PFSK-1 (cell line): ENCODE measurements at regions not wholly inside any gene's neighbourhood (a gene's known extent, or its start where the extent isn't known, plus 50 kb on each side); places are given as distances from the start of the nearest gene placed in this dataset.

Experiments
- FOXP2 ChIP-seq: optimal IDR thresholded peaks from 2 replicates; pipeline ENCODE3; 2011; ENCODE audit warnings: borderline replicate concordance, control low read depth, inconsistent platforms; ENCODE audit not compliant: insufficient read depth; ENCODE audit errors: extremely low read length, extremely low read depth
- POLR2AphosphoS5 ChIP-seq: IDR thresholded peaks from 2 replicates; pipeline ENCODE4 v1.6.1; 2012; ENCODE audit warnings: low read depth, mild to moderate bottlenecking, control low read depth, low read length, moderate library complexity
- SIN3A ChIP-seq: IDR thresholded peaks from 2 replicates; pipeline ENCODE4 v1.6.1; 2012; ENCODE audit warnings: mild to moderate bottlenecking, low read length, moderate library complexity, borderline replicate concordance; ENCODE audit not compliant: insufficient read depth
- TAF1 ChIP-seq: IDR thresholded peaks from 2 replicates; pipeline ENCODE4 v1.6.1; 2012; ENCODE audit warnings: low read length, control low read depth, borderline replicate concordance; ENCODE audit not compliant: insufficient read depth
- TF ChIP-seq, protein P1 (sequence below), 2 experiments: IDR thresholded peaks; 2 replicates each; pipeline versions ENCODE4 v1.6.1 to v1.8.0; 2011 to 2012; ENCODE audit warnings: low read depth in 2 of 2, low read length in 2 of 2, control low read depth in 1 of 2, inconsistent platforms in 1 of 2, mild to moderate bottlenecking in 1 of 2, moderate library complexity in 1 of 2; ENCODE audit not compliant: insufficient read depth in 1 of 2

DNA sequence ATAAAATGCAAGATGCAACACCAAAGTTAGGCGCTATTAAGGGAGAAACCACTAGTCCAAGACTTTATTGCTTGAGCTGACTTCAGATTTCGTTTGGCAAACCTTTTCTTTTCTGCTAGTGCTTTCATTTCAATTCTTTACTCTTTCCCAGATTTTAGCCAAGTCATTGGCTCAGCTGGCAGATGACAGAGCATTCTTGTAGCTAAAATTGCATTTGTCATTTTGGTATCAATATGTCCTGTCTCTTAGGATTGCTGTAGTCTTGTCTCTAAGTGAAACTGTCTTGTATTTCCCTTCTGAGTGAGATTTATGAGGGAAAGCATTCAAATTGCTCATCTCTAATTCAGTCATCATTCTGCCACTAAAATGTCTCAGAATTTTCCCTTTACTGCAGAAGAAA lies 335.1 kb downstream of the METTL4 start:
- TF ChIP-seq FOXP2 (no peak), TAF1 (no peak), POLR2AphosphoS5 (no peak), SIN3A (no peak)
- TF ChIP-seq, protein P1, sequence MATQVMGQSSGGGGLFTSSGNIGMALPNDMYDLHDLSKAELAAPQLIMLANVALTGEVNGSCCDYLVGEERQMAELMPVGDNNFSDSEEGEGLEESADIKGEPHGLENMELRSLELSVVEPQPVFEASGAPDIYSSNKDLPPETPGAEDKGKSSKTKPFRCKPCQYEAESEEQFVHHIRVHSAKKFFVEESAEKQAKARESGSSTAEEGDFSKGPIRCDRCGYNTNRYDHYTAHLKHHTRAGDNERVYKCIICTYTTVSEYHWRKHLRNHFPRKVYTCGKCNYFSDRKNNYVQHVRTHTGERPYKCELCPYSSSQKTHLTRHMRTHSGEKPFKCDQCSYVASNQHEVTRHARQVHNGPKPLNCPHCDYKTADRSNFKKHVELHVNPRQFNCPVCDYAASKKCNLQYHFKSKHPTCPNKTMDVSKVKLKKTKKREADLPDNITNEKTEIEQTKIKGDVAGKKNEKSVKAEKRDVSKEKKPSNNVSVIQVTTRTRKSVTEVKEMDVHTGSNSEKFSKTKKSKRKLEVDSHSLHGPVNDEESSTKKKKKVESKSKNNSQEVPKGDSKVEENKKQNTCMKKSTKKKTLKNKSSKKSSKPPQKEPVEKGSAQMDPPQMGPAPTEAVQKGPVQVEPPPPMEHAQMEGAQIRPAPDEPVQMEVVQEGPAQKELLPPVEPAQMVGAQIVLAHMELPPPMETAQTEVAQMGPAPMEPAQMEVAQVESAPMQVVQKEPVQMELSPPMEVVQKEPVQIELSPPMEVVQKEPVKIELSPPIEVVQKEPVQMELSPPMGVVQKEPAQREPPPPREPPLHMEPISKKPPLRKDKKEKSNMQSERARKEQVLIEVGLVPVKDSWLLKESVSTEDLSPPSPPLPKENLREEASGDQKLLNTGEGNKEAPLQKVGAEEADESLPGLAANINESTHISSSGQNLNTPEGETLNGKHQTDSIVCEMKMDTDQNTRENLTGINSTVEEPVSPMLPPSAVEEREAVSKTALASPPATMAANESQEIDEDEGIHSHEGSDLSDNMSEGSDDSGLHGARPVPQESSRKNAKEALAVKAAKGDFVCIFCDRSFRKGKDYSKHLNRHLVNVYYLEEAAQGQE (IDR thresholded peaks at IDR 0.05; ENCODE audit: insufficient read depth in 1 of 2, low read depth in 2 of 2, low read length in 2 of 2), result no peak

DNA sequence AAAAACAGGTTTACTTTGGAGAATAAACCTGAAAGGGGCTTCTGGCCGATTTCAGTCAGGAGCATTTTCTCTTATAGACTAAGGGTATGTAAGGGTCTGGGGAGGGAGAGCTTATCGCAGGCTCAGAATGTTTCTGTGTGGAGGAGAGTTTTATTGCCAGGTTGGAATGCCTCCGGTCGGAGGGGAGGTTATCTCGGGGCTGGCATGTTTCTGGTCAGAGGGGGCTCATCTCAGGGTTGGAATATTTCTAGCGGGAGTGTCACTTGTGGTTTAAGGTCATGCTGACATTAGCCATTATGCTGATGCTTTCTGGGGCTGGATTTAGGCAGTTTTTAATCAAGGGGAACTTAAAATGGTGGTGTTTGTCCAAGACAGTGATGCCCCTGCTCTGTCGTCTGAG lies 333.6 kb downstream of the METTL4 start:
- TF ChIP-seq, protein P1 (IDR thresholded peaks at IDR 0.05; ENCODE audit: insufficient read depth in 1 of 2, low read depth in 2 of 2, low read length in 2 of 2), result no peak
- TF ChIP-seq POLR2AphosphoS5 (no peak), FOXP2 (no peak), SIN3A (no peak), TAF1 (no peak)

DNA sequence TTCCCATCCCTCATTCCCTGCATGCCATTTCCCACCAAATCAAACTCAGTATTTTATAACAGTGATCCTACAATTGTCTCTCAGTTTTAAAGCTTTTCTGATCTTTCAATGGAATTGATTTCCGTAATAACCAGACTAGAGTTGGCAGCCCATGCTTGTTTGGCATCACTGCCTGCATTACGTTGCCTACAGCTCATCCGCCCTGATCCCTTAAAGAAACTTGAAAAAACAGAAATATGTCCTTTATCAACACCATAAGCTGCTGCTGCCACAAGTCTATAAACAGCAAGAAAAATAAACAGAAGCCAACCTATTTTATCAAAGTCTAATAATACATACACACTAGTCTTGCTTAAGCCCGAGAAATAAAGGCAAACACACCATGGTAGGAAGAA lies 331.0 kb downstream of the METTL4 start:
- TF ChIP-seq POLR2AphosphoS5, result no peak
- no peak for TF ChIP-seq FOXP2
- TF ChIP-seq SIN3A, result no peak
- TF ChIP-seq, protein P1 (IDR thresholded peaks at IDR 0.05; ENCODE audit: insufficient read depth in 1 of 2, low read depth in 2 of 2, low read length in 2 of 2), result no peak
- no peak for TF ChIP-seq TAF1

DNA sequence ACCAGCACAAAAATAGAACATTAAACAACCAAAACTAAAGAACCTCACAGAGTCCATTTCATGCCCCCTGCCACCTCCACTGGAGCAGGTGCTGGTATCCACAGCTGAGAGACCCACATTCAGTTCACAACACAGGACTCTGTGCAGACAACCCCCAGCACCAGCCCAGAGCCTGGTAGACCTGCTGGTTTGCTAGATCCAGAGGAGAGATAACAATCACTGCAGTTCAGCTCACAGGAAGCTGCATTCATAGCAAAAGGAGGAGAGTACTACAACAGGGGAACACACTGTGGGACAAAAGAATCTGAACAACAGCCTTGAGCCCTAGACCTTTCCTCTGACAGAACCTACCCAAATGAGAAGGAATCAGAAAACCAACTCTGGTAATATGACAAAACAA lies 326.7 kb downstream of the METTL4 start:
- TF ChIP-seq, protein P1 (IDR thresholded peaks at IDR 0.05; ENCODE audit: insufficient read depth in 1 of 2, low read depth in 2 of 2, low read length in 2 of 2), result no peak
- TF ChIP-seq POLR2AphosphoS5, result no peak
- no peak for TF ChIP-seq SIN3A
- no peak for TF ChIP-seq TAF1
- TF ChIP-seq FOXP2, result no peak

DNA sequence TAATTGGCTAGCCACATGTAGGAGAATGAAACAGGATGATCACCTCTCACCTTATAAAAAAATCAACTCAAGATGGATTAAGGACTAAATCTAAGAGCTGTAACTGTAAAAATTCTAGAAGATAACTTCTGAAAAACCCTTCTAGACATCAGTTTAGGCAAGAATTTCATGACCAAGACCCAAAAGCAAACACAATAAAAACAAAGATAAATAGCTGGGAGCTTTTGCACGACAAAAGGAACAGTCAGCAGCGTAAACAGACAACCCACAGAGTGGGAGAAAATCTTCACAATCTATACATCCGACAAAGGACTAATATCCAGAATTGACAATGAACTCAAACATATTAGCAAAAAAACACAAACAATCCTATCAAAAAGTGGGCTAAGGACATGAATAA lies 316.3 kb downstream of the METTL4 start:
- TF ChIP-seq, protein P1 (IDR thresholded peaks at IDR 0.05; ENCODE audit: insufficient read depth in 1 of 2, low read depth in 2 of 2, low read length in 2 of 2), result no peak
- TF ChIP-seq FOXP2 (no peak), TAF1 (no peak), SIN3A (no peak), POLR2AphosphoS5 (no peak)
